AG09309 (cell line): ENCODE measurements at regions not wholly inside any gene's neighbourhood (a gene's known extent, or its start where the extent isn't known, plus 50 kb on each side); places are given as distances from the start of the nearest gene placed in this dataset.

ENCODE experiments used
- DNase-seq: peaks from one replicate; pipeline ENCODE4 v3.0.0-alpha.2; 2010; ENCODE audit warnings: low read depth
- H3K4me3 ChIP-seq: 2 replicates; pipeline ENCODE4 v1.5.1; 2011; ENCODE audit warnings: mild to moderate bottlenecking, low read depth, low read length, moderate library complexity; ENCODE audit not compliant: control insufficient read depth
- TF ChIP-seq, protein P1 (sequence below): IDR thresholded peaks from 2 replicates; pipeline ENCODE4 v1.5.1; 2011; ENCODE audit warnings: mild to moderate bottlenecking, low read depth, low read length, inconsistent platforms; ENCODE audit not compliant: insufficient read depth, control insufficient read depth; ENCODE audit errors: missing control alignments

DNA sequence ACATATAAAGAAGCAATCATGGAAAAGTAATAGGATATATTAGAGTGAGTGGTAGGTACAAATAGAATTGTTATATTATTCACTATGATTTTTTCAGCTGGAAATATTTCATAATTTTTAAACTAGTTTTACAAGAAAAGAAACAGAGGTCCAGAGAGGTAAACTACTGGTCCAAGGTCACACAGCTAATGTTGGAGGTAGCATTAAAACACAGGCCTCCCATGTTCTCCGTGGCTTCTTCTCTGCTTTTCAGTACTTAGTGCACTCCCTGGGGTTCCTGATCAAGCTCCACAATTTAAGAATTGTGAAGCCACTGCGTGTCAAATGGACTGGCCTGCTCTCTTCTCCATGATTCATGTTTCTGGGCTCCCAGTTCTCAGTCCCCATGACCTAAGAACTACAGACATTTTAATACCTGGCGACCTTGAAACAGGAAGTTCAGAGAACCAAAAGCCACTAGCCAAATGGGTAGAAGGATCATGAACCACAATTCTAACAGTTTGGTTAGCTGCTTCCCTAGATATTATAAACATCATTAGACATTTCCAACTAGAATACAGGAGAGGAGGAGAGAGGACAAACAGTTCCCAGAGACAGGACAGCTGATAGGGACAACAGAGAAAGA, 172.0 kb upstream of the KLF3 start:
- TF ChIP-seq, protein P1, sequence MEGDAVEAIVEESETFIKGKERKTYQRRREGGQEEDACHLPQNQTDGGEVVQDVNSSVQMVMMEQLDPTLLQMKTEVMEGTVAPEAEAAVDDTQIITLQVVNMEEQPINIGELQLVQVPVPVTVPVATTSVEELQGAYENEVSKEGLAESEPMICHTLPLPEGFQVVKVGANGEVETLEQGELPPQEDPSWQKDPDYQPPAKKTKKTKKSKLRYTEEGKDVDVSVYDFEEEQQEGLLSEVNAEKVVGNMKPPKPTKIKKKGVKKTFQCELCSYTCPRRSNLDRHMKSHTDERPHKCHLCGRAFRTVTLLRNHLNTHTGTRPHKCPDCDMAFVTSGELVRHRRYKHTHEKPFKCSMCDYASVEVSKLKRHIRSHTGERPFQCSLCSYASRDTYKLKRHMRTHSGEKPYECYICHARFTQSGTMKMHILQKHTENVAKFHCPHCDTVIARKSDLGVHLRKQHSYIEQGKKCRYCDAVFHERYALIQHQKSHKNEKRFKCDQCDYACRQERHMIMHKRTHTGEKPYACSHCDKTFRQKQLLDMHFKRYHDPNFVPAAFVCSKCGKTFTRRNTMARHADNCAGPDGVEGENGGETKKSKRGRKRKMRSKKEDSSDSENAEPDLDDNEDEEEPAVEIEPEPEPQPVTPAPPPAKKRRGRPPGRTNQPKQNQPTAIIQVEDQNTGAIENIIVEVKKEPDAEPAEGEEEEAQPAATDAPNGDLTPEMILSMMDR, result no peak
- no peak overlapping the region for H3K4me3 ChIP-seq
- DNase-seq, result no peak

DNA sequence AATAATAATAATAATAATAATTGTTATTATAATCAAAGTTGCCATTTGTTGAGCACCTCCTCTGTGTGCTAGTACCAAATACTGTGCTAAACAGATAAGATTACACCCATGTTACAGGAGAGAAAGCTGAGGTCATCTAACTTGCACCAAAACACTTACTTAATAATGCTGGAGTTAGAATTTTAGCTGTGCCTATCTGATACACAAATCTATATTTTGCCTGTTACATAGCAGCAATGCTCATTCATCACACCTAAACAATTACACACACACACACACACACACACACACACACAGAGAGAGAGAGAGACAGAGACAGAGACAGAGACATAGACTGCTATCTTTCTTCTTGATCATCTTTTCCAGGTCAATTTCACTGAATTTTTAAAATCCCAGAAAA, 170.9 kb upstream of the KLF3 start:
- H3K4me3 ChIP-seq, result no peak overlapping the region
- TF ChIP-seq, protein P1, result no peak
- no peak for DNase-seq

DNA sequence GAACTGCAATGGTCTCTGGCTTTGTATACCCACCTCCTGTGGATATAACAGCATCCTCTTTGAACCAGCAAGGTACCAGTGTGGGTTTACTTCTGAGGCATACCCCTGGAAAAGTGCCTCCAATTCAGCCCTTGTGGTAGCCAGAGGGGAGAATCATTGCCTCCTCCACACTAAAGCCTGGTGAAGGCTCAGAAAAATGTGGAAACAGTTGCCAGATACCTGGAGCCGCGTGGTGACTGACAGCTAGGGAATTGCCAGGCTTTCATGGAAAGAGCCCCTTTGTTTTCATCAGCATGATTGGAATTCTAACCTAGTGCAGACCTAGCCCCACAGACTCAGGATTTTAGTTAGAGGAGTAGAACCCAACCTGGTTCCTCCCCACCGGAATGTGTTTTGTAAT, 168.6 kb upstream of the KLF3 start:
- TF ChIP-seq, protein P1, result no peak
- no peak for DNase-seq
- no peak overlapping the region for H3K4me3 ChIP-seq

DNA sequence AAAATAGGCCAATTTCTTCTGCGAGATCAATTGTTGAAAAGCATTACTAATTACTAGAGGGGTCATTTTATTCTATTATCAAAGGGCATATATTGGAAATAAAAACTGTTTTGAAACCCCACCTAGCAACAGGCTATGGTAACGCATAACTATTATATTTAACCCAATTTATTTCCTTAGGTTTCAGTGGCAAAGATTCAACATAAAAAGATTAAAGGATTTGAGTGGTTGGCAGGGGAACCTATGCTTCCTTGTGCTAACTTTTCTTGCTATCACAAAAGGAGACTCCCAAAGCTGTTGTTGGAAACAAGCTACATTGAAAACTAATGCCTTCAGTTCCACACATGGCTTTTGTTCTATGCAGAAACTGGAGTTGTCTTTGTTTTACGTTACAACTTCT, 166.9 kb upstream of the KLF3 start:
- TF ChIP-seq, protein P1, result no peak
- H3K4me3 ChIP-seq, result no peak overlapping the region
- no peak for DNase-seq

DNA sequence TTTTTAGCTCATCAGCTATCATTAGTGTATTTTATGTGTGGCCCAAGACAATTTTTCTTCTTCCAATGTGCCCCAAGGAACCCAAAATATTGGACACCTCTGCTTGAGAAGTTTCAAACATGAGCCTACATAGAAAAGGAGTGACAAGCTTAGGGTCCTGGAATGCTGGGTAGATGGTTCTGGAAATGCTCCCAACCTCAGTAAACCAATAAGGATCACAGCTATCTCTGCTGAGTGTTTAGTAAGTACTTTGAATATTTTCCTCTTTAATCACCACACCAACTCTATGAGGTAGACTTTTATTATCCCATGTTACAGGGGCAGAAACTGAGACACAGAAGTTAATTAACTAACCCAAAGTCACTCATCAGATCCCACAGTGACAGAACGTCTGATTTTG, 164.9 kb upstream of the KLF3 start:
- TF ChIP-seq, protein P1, result no peak
- no peak for DNase-seq
- no peak overlapping the region for H3K4me3 ChIP-seq

DNA sequence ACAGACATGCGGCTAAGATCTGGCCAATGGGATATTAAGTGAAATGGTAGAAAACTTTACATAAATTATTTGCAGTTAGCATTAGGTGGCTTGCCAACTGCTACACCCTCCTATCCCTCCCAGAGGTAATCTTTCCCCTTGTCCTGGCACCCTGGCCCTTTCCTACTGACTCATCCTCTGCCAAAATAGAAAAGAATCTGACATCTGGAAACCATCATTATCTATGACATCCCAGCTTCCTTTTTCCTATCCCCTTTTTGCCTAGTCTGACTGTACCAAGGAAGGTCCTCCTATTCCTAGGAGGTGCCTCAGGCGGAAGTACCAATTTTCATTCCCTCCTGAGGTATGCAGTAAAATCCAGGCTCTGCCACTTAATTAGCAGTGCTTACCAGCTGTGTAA, 163.6 kb upstream of the KLF3 start:
- DNase-seq, result no peak
- H3K4me3 ChIP-seq, result no peak overlapping the region
- TF ChIP-seq, protein P1, result no peak

DNA sequence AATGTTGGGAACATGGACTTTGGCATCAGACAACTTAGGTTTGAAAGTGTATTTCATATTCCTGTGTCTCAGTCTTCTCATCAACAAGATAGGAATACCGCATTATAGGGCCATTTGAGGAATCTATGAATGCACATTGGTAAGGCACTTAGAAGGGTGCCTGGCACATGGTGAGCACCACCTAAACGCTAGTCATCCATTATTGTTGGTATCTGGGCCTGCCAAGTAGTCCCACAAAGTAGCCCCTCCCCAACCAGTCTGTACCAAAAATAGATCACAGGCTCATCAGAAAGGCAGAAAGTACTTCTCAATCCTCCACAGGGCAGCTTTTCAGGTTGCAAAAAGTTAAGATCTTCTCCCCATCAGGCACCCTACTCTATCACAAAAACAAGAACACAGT, 162.3 kb upstream of the KLF3 start:
- DNase-seq, result no peak
- TF ChIP-seq, protein P1, result no peak
- no peak overlapping the region for H3K4me3 ChIP-seq
